Trophoblast cell (in vitro differentiated cells and primary cell): ENCODE measurements at regions not wholly inside any gene's neighbourhood (a gene's known extent, or its start where the extent isn't known, plus 50 kb on each side); places are given as distances from the start of the nearest gene placed in this dataset.

Source experiments
- DNase-seq, 2 donors: peaks; one replicate each; pipeline ENCODE4 v3.0.0-alpha.2; 2016
- H2AFZ ChIP-seq: 2 replicates; pipeline ENCODE4 v1.6.1; 2013; ENCODE audit warnings: low read length, moderate library complexity, mild to moderate bottlenecking; ENCODE audit not compliant: insufficient read depth, poor library complexity
- H2AK5ac ChIP-seq: 2 replicates; pipeline ENCODE4 v1.6.1; 2013; ENCODE audit warnings: mild to moderate bottlenecking, low read length
- H2BK120ac ChIP-seq: 2 replicates; pipeline ENCODE4 v1.6.1; 2013; ENCODE audit warnings: low read length, mild to moderate bottlenecking, moderate library complexity; ENCODE audit not compliant: insufficient read depth, poor library complexity
- H2BK12ac ChIP-seq: 2 replicates; pipeline ENCODE4 v1.6.1; 2013; ENCODE audit warnings: mild to moderate bottlenecking, low read length, moderate library complexity
- H2BK5ac ChIP-seq: 2 replicates; pipeline ENCODE4 v1.6.1; 2013; ENCODE audit warnings: low read length, low read depth, moderate library complexity, mild to moderate bottlenecking; ENCODE audit not compliant: poor library complexity
- H3K14ac ChIP-seq: 2 replicates; pipeline ENCODE4 v1.6.1; 2013; ENCODE audit warnings: mild to moderate bottlenecking, low read length
- H3K18ac ChIP-seq: 2 replicates; pipeline ENCODE4 v1.6.1; 2013; ENCODE audit warnings: mild to moderate bottlenecking, low read length
- H3K23ac ChIP-seq: 2 replicates; pipeline ENCODE4 v1.6.1; 2013; ENCODE audit warnings: low read length
- H3K27ac ChIP-seq: 2 replicates; pipeline ENCODE4 v1.5.1; 2013; ENCODE audit warnings: low read depth, mild to moderate bottlenecking, inconsistent platforms, low read length, moderate library complexity
- H3K27me3 ChIP-seq: 2 replicates; pipeline ENCODE4 v1.6.1; 2013; ENCODE audit warnings: inconsistent platforms, mild to moderate bottlenecking, low read length, moderate library complexity; ENCODE audit not compliant: insufficient read depth
- H3K36me3 ChIP-seq, 2 experiments: 1 replicate in 1 of 2; 2 replicates in 1 of 2; pipeline ENCODE4 v1.6.1; 2013; ENCODE audit warnings: low read length in 2 of 2, mild to moderate bottlenecking in 2 of 2, moderate library complexity in 1 of 2; ENCODE audit not compliant: insufficient read depth in 2 of 2, control insufficient read depth in 1 of 2
- H3K4ac ChIP-seq: 2 replicates; pipeline ENCODE4 v1.6.1; 2013; ENCODE audit warnings: low read depth, mild to moderate bottlenecking, low read length, moderate library complexity
- H3K4me1 ChIP-seq, 2 experiments: 1 replicate in 1 of 2; 2 replicates in 1 of 2; pipeline ENCODE4 v1.6.1; 2013; ENCODE audit warnings: low read length in 2 of 2, mild to moderate bottlenecking in 2 of 2, moderate library complexity in 1 of 2; ENCODE audit not compliant: insufficient read depth in 2 of 2, control insufficient read depth in 1 of 2
- H3K4me2 ChIP-seq: 2 replicates; pipeline ENCODE4 v1.6.1; 2013; ENCODE audit warnings: inconsistent platforms, mild to moderate bottlenecking, low read length, moderate library complexity
- H3K4me3 ChIP-seq: 2 replicates; pipeline ENCODE4 v1.5.1; 2013; ENCODE audit warnings: mild to moderate bottlenecking, low read depth, low read length, inconsistent platforms
- H3K79me1 ChIP-seq: one replicate; pipeline ENCODE4 v1.6.1; 2013; ENCODE audit warnings: low read length
- H3K79me2 ChIP-seq: 2 replicates; pipeline ENCODE4 v1.6.1; 2013; ENCODE audit warnings: low read length, mild to moderate bottlenecking; ENCODE audit not compliant: control insufficient read depth, insufficient read depth, poor library complexity
- H3K9ac ChIP-seq: 2 replicates; pipeline ENCODE4 v1.6.1; 2013; ENCODE audit warnings: mild to moderate bottlenecking, low read length
- H3K9me3 ChIP-seq: 2 replicates; pipeline ENCODE4 v1.6.1; 2013; ENCODE audit warnings: low read depth, mild to moderate bottlenecking, control low read depth, inconsistent platforms, low read length; ENCODE audit not compliant: insufficient read depth
- H4K12ac ChIP-seq: 2 replicates; pipeline ENCODE4 v1.6.1; 2013; ENCODE audit warnings: low read depth, mild to moderate bottlenecking, low read length, moderate library complexity
- H4K8ac ChIP-seq: 2 replicates; pipeline ENCODE4 v1.6.1; 2013; ENCODE audit warnings: low read depth, mild to moderate bottlenecking, low read length, moderate library complexity
- H4K91ac ChIP-seq: one replicate; pipeline ENCODE4 v1.6.1; 2013; ENCODE audit warnings: low read depth, mild to moderate bottlenecking, low read length, moderate library complexity
- WGBS: extraction: QIAGEN DNeasy Blood & Tissue Kit; methylation state at CpG from one replicate; pipeline ENCODE4 v1.1.7; 2013; ENCODE audit warnings: missing lambda C conversion rate; ENCODE audit not compliant: insufficient read length, insufficient coverage; ENCODE audit errors: extremely low coverage; 5-methylcytosine and 5-hydroxymethylcytosine counted together

DNA sequence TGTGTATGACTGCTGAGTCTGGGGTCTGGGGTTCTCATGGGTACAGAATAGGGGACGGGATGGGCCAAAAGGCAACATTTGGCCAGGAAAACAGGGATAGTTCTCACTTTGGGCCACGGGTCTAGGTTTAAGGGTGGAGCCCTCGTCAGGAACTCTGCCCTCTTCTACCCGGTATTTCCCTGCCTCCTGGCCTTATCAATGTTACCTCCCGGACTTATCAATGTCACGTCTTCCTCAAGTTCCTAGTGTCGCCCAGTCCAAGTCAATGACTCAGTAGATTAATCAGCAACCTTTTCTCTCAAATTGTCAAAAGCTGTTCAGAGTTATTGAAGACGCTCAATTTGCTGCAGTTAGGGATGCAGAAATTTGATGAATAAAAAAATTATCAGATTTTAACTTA, 234.8 kb downstream of the B3GLCT start:
- no peaks in the 10 kb centered on the region for H3K79me1 ChIP-seq
- no peak for DNase-seq
- H2BK5ac ChIP-seq: no peak overlapping the region
- H2BK120ac ChIP-seq: no peak overlapping the region
- no peak overlapping the region for H3K18ac ChIP-seq
- H3K4ac ChIP-seq: no peak overlapping the region
- no peak overlapping the region for H3K4me2 ChIP-seq
- no peak overlapping the region for H4K91ac ChIP-seq
- H2AK5ac ChIP-seq: no peak overlapping the region
- H3K14ac ChIP-seq: no peak overlapping the region
- H3K27ac ChIP-seq: no peak overlapping the region
- no peaks in the 10 kb centered on the region for H3K79me2 ChIP-seq
- H3K4me1 ChIP-seq: peaks cover 0 to 4% of the 10 kb centered on the region in 2 experiments
- no peak overlapping the region for H2AFZ ChIP-seq
- no peaks in the 10 kb centered on the region for H3K9me3 ChIP-seq
- H3K9ac ChIP-seq: no peak overlapping the region
- no CpG with 5 or more reads among the region's 8 CpGs for WGBS
- no peak overlapping the region for H2BK12ac ChIP-seq
- H3K27me3 ChIP-seq: peaks cover 3% of the 10 kb centered on the region
- H4K8ac ChIP-seq: no peak overlapping the region
- no peak overlapping the region for H4K12ac ChIP-seq
- peak overlapping the region; percentile 86 for H3K23ac ChIP-seq
- no peaks in the 10 kb centered on the region for H3K36me3 ChIP-seq
- no peak overlapping the region for H3K4me3 ChIP-seq

DNA sequence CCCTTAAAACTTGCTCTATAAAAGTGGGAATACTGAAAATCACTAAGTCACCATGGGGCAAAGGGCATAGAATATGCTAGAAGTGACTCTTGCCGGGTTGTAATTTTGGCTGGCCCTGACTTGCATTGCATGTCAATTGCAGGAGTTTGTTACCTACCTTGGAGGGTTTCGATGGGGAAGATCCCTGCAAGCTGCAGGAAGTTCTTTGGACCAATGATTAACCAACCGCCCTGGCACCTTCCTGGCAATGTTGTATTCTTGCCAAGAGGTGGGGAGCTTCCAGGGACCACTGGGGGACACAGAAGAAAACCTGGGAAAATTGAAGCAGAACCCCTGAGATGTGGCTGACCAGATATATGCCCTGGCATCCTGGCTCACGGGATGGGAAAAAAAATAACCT, 235.8 kb downstream of the B3GLCT start:
- no peak overlapping the region for H3K4me3 ChIP-seq
- DNase-seq: no peak
- peaks cover 0 to 4% of the 10 kb centered on the region in 2 experiments for H3K4me1 ChIP-seq
- no peaks in the 10 kb centered on the region for H3K79me2 ChIP-seq
- no peak overlapping the region for H3K4me2 ChIP-seq
- H3K18ac ChIP-seq: no peak overlapping the region
- H3K14ac ChIP-seq: no peak overlapping the region
- no peak overlapping the region for H2BK120ac ChIP-seq
- H4K91ac ChIP-seq: no peak overlapping the region
- no CpG with 5 or more reads among the region's 4 CpGs for WGBS
- H2AK5ac ChIP-seq: no peak overlapping the region
- H2BK5ac ChIP-seq: no peak overlapping the region
- no peak overlapping the region for H3K27ac ChIP-seq
- no peak overlapping the region for H4K12ac ChIP-seq
- no peak overlapping the region for H3K9ac ChIP-seq
- H3K9me3 ChIP-seq: no peaks in the 10 kb centered on the region
- no peak overlapping the region for H2BK12ac ChIP-seq
- H3K36me3 ChIP-seq: no peaks in the 10 kb centered on the region
- H3K79me1 ChIP-seq: no peaks in the 10 kb centered on the region
- H4K8ac ChIP-seq: no peak overlapping the region
- no peak overlapping the region for H2AFZ ChIP-seq
- no peak overlapping the region for H3K23ac ChIP-seq
- peaks cover 3% of the 10 kb centered on the region for H3K27me3 ChIP-seq
- no peak overlapping the region for H3K4ac ChIP-seq

- H4K91ac ChIP-seq: no peak overlapping the region
- no CpG with 5 or more reads among the region's 5 CpGs for WGBS
Measured at GRCh38 chr13:31436478-31436877, 236.7 kb downstream of the B3GLCT start.

DNA sequence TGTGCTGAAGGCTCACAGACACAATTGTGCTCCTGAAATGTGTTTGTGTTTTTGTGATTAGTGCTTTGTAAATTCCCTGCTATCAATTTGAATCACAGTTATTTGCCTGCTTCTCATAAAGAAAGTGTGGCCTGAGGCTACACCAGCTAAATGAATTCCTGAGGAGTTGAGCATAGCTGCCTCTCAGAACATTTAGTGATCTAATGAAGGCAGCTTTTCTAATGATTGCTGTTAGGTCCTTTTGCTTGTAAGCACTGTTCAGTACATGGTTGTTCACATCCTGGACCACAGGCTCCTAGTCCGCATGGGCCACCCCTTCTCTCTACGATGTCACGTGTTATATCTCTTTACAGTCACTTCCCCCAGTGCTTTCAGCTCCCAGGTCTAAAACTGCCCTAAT, 238.2 kb downstream of the B3GLCT start:
- Histone ChIP-seq H3K27me3 (no peaks in the 10 kb centered on the region), H3K79me2 (no peaks in the 10 kb centered on the region), H2BK120ac (no peak overlapping the region), H4K12ac (no peak overlapping the region), H4K8ac (no peak overlapping the region), H3K4ac (no peak overlapping the region), H3K4me1 (peaks cover 0 to 4% of the 10 kb centered on the region in 2 experiments), H2AFZ (no peak overlapping the region), H3K27ac (no peak overlapping the region), H3K18ac (no peak overlapping the region), H3K79me1 (no peaks in the 10 kb centered on the region), H3K36me3 (no peaks in the 10 kb centered on the region), H3K4me3 (no peak overlapping the region), H3K4me2 (no peak overlapping the region), H2AK5ac (no peak overlapping the region), H3K23ac (no peak overlapping the region), H2BK5ac (no peak overlapping the region), H2BK12ac (no peak overlapping the region), H4K91ac (no peak overlapping the region), H3K9me3 (no peaks in the 10 kb centered on the region), H3K9ac (no peak overlapping the region), H3K14ac (no peak overlapping the region)
- whole genome bisulfite sequencing: no CpG with 5 or more reads among the region's 3 CpGs
- peak in 1 of 2 donors; percentile 45 for DNase-seq

More at GRCh38 chr13:31436478-31436877, 236.7 kb downstream of the B3GLCT start:
- peaks cover 0 to 4% of the 10 kb centered on the region in 2 experiments for H3K4me1 ChIP-seq
- H3K79me2 ChIP-seq: no peaks in the 10 kb centered on the region
- no peak overlapping the region for H3K4me2 ChIP-seq
- no peak overlapping the region for H2BK5ac ChIP-seq
- no peak overlapping the region for H2BK12ac ChIP-seq
- no peak overlapping the region for H2AFZ ChIP-seq
- H3K27me3 ChIP-seq: peaks cover 3% of the 10 kb centered on the region
- no peak overlapping the region for H4K8ac ChIP-seq
- H3K4me3 ChIP-seq: no peak overlapping the region
- no peak overlapping the region for H3K14ac ChIP-seq
- no peak overlapping the region for H2AK5ac ChIP-seq
- DNase-seq: no peak
- H2BK120ac ChIP-seq: no peak overlapping the region
- no peak overlapping the region for H4K12ac ChIP-seq
- H3K9me3 ChIP-seq: no peaks in the 10 kb centered on the region
- H3K4ac ChIP-seq: no peak overlapping the region
- H3K79me1 ChIP-seq: no peaks in the 10 kb centered on the region
- H3K18ac ChIP-seq: no peak overlapping the region
- H3K36me3 ChIP-seq: no peaks in the 10 kb centered on the region
- no peak overlapping the region for H3K23ac ChIP-seq
- no peak overlapping the region for H3K9ac ChIP-seq
- H3K27ac ChIP-seq: no peak overlapping the region
